GM12873 (cell line): ENCODE measurements at regions not wholly inside any gene's neighbourhood (a gene's known extent, or its start where the extent isn't known, plus 50 kb on each side); places are given as distances from the start of the nearest gene placed in this dataset.

Experiments
- CTCF ChIP-seq: IDR thresholded peaks from 2 replicates; pipeline ENCODE4 v1.5.1; 2012; ENCODE audit warnings: low read depth, mild to moderate bottlenecking, moderate library complexity, low read length, control low read depth; ENCODE audit not compliant: insufficient read depth; ENCODE audit errors: missing control alignments

GRCh38 chr1:91080650-91081049 is 58.8 kb upstream of the ZNF644 start:
- TF ChIP-seq CTCF, result no peak

- TF ChIP-seq CTCF, result no peak
Observed at GRCh38 chr1:91078859-91079258, 57.0 kb upstream of the ZNF644 start.

- no peak for TF ChIP-seq CTCF
Observed at GRCh38 chr1:91076834-91077233, 55.0 kb upstream of the ZNF644 start.

- TF ChIP-seq CTCF, result no peak
Observed at GRCh38 chr1:91075233-91076135, 53.6 kb upstream of the ZNF644 start.

GRCh38 chr1:91073299-91073698 is 51.5 kb upstream of the ZNF644 start:
- no peak for TF ChIP-seq CTCF

GRCh38 chr1:91071838-91072237 is 50.0 kb upstream of the ZNF644 start:
- TF ChIP-seq CTCF, result no peak
